GM19025 (cell line): ENCODE measurements at regions not wholly inside any gene's neighbourhood (a gene's known extent, or its start where the extent isn't known, plus 50 kb on each side); places are given as distances from the start of the nearest gene placed in this dataset.
"Not testable (repeated sequence)": the region's sequence is repeated elsewhere in the genome, so short reads cannot be mapped to it uniquely, and the experiment has no call there.

Experiments
- ATAC-seq: cut with Tn5 transposase; IDR thresholded peaks from one replicate; pipeline ENCODE4 v1.9.1; 2021; ENCODE audit warnings: mild to moderate bottlenecking, low read depth, moderate library complexity; ENCODE audit not compliant: unreplicated experiment

DNA sequence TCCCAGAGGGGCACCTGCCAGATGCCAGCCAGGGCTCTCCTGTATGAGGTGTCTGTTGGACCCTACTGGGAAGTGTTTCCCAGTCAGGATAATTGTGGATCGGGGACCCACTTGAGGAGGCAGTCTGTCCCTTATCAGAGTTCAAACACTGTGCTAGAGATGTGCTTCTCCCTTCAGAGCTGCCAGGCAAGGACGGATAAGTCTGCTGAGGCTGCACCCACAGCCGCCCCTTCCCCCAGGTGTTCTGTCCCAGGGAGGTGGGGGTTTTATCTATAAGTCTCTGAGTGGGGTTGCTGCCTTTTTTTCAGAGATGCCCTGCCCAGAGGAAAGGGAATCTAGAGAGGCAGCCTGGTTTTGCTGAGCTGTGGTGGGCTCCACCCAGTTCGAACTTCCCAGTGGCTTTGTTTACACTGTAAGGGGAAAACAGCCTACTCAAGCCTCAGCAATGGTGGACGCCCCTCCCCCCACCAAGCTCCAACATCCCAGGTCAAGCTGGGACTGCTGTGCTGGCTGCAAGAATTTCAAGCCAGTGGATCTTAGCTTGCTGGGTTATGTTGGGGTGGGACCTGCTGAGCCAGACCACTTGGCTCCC lies 324.0 kb upstream of the SETBP1 start:
- ATAC-seq, result no peak

DNA sequence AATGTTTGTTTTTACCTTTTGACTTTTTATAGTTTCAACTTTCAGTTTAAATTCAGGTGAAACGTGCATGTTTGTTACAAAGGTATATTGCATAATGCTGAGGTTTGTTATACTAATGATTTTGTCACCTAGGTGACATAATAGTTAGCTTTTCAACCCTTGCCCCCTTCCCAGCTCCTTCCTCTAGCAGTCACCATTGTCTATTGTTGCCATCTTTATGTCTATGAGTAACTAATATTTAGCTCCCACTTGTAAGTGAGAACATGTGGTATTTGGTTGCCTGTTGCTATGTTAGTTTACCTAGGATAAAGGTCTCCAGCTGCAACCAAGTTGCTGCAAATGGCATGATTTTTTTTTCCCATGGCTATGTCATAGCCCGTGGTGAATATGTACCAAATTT lies 322.3 kb upstream of the SETBP1 start:
- ATAC-seq, result no peak

DNA sequence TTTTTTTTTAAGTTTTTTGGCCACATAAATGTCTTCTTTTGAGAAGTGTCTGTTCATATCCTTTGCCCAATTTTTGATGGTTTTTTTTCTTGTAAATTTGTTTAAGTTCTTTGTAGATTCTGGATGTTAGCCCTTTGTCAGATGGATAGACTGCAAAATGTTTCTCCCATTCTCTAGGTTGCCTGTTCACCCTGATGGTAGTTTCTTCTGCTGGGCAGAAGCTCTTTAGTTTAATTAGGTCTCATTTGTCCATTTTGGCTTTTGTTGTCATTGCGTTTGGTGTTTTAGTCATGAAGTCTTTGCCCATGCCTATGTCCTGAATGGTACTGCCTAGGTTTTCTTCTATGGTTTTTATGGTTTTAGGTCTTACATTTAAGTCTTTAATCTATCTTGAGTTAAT lies 320.9 kb upstream of the SETBP1 start:
- not testable (repeated sequence) for ATAC-seq

DNA sequence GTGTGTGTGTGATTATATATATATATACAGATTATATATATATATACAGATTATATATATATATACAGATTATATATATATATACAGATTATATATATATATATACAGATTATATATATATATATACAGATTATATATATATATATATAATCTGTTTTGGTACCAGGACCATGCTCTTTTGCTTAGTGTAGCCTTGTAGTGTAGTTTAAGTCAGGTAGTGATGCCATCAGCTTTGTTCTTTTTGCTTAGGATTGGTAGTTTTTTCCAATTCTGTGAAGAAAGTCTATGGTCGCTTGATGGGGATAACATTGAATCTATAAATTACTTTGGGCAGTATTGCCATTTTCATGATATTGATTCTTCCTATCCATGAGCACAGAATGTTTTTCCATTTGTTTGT lies 318.5 kb upstream of the SETBP1 start:
- not testable (repeated sequence) for ATAC-seq

DNA sequence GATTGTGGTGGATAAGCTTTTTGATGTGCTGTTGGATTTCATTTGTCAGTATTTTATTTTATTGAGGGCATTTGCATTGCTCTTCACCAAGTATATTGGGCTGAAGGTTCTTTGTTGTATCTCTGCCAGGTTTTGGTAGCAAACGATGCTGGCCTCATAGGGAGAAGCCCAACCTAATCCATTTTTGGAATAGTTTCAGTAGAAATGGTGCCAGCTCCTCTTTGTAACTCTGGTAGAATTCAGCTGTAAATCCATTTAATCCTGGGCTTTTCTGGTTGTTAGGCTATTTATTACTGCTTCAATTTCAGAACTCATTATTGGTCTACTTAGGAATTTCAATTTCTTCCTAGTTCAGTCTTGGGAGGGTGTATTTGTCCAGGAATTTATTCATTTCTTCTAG lies 309.8 kb upstream of the SETBP1 start:
- no peak for ATAC-seq

DNA sequence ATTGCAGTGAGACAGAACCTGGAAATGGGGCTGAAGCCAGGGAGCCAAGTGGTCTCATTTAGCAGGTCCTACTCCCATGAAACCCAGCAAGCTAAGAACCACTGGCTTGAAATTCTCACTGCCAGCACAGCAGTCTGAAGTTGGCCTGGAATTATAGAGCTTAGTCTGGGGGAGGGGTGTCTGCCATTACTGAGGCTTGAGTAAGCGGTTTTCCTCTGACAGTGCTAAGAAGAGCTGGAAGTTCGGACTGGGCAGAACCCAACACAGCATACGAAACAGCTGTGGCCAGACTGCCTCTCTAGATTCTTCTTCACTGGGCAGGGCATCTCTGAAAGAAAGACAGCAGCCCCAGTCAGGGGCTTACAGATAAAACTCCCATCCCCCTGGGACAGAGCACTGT lies 305.7 kb upstream of the SETBP1 start:
- ATAC-seq, result no peak

DNA sequence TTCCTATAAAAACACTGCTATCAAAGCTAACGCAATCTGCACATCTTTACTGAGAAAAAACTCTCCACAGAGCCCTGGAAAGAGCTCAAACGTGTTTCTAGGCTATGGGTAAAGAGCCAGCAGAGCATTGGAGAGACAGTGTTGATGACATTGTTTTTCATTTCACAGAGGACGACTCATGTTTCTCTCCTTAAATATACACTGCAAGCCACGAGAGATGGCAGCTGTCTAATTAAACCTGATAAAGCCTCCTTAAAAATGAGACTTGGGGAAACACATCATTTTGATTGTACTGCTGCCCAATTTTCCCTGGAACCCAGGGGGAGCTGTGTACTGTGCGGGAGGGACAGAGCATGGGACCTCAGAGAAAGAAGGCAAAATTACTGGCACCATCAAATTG lies 294.3 kb upstream of the SETBP1 start:
- ATAC-seq, result no peak

DNA sequence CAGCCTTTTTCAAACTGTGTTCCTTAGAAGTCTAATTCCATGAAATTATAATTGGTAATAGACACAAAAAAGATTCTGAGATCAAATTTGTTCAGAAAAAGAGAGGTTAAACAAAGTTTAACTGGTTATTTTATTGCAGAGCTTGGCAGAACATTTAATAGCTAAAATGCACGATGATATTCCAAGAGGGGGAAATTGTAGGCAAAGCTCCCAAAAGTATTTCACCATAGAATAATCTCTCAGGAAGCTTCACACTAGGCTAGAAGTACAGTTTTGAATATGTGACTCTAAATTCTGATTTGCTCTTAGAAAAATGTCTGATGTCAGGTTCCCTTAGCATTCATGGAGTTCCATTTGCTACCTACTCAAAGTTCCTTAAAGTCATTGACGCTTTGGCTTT lies 292.4 kb upstream of the SETBP1 start:
- no peak for ATAC-seq

DNA sequence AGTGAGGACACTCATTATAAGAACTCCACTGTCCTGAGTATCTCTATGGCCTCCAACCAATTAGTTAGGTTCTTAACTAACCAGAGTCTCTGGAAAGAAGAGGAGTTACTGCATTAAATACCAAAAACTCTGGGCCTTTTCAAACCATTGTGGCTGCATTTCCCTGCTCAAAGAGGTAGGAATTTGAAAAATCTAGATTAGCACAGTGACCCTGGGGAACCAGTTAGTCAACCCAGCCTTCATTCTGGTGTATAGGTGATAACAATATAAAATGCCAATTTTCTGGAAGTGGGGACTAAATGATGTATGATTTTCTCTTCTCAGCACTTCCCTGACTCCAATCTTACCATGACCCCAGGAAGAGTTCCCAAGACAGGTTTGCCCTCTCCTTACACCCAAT lies 287.8 kb upstream of the SETBP1 start:
- ATAC-seq, result no peak

DNA sequence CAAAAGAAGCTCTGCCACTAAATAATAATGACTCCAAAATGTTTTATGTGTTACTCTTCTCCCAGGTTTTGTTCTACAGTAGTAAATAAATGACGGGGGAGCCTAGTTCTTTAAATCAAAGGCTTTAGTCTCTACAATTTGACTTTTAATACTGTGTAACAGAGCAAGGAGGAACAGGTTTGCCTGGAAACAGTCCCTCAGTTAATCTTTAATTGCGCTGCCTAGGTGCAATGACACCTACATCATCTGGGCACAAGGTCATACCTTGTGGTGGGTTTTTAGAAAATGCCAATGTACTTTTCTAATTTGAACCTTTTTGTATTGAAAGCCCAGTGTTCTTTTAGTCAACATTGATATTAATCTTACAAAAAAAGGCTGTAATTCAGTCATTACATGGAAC lies 287.3 kb upstream of the SETBP1 start:
- no peak for ATAC-seq

DNA sequence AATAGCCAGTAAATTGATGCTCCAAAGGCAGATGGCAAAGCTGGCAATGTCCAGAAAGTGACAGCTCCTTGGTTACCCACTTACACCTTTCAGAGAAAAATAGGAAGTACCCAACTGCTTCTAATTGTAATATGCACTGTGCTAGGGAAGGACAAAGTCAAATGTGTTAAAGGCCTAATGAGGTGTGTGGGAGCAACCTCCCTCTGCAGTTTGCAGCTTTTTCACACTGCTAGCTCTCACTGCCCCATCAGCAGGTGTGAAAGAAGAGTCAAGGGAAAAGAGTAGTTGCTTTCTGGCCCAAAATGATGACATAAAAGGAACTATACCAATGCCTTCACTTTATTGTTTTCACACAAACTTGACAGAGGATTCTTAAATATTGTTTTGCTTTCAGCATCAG lies 284.1 kb upstream of the SETBP1 start:
- no peak for ATAC-seq

DNA sequence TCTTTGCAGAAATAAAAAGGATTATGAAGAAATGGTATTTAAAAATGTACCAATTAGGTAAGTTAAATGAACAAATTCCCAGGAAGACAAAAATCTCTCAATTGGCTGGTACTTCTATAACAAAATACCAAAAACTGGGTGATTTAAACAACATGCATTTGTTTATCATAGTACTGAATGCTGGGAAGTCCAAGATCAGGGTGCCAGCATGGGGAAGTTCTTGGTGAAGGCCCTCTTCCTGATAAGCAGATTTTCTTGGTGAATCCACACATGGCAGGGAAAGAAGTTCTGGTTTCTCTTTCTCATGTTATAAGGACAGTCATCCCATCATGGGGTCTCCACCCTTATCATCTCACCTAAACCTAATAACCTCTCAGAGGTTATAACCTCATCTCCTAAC lies 271.6 kb upstream of the SETBP1 start:
- ATAC-seq, result no peak

DNA sequence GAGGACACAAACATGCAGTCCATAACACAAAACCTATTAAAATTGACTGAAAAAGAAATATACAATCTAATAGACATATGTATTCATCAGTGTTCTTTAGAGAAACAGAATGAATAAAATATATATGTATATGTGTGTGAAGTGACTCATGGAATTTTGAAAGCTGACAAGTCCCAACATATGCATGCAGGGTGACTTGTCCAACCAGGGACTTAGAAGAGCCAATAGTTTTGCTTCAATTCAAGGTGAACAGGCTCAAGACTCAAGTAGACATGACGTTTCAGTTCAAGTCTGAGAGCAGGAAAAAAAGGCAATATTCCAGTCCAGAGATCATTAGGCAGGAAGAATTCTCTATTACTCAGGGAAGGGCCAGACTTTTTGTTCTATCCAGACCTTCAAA lies 271.2 kb upstream of the SETBP1 start:
- ATAC-seq, result no peak

DNA sequence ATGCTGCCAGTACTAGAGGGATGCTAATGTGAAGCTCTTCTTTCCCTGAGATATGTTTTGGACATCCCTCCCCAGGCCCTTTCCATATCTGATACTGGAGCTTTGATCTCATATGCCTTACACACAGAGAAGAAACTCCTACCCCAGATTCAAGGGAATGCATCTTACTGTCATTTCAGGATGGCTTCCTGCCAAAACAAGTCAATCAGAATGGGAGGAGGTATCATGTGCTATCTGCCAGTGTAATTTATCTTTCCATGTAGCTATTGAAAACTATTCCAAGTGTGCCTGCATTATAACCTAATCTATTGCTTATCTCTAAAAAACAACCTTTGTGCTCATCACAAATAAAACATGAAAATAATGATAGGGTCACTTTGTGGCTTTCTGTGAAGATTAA lies 269.9 kb upstream of the SETBP1 start:
- ATAC-seq, result no peak

DNA sequence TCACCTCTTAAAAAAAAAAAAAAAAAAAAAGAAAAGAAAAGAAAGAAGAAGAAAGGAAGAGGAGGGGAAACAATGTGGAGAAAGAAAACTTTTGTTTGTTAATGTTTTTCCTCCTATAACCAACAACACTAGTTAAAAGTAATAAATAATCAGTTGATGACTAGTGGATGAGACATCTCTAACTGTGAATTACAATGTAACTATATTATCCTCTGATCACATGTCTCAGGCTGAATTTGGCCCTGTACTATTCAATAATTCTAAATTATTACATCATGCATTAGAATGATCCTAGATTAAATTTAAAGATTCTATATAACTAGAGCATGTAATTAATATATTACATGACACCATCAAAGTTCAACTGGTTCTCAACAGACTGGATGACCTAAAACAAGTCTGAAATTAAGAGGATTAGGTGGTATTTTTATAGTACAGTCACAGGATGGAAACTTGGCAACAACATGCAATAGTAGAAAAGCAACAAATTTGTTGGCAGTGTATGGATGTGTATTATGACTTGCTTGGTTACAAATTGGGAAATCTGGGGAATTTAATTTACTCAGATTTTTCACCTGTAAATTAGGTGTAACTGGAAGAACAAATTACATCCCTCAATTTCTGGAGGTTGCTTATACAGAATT lies 269.3 kb upstream of the SETBP1 start:
- no peak for ATAC-seq

DNA sequence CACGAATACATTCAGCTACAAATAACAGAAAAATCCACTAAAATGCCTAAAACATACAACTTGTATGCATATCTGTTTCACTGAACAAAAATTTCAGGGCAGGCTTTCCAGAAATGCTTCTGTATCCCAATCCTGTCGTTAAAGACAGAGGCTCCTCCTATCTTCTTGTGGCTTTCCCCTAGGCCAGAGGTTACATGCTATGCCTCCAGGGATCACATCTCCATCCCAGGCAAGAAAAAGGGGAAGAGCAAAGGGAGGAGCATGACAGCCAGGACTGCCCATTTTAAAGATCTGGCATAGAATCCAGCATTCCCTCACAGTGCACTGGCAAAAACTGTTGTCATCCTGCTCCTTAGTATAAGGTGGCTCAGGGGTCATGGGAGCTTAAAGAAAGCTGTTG lies 268.7 kb upstream of the SETBP1 start:
- ATAC-seq, result no peak

DNA sequence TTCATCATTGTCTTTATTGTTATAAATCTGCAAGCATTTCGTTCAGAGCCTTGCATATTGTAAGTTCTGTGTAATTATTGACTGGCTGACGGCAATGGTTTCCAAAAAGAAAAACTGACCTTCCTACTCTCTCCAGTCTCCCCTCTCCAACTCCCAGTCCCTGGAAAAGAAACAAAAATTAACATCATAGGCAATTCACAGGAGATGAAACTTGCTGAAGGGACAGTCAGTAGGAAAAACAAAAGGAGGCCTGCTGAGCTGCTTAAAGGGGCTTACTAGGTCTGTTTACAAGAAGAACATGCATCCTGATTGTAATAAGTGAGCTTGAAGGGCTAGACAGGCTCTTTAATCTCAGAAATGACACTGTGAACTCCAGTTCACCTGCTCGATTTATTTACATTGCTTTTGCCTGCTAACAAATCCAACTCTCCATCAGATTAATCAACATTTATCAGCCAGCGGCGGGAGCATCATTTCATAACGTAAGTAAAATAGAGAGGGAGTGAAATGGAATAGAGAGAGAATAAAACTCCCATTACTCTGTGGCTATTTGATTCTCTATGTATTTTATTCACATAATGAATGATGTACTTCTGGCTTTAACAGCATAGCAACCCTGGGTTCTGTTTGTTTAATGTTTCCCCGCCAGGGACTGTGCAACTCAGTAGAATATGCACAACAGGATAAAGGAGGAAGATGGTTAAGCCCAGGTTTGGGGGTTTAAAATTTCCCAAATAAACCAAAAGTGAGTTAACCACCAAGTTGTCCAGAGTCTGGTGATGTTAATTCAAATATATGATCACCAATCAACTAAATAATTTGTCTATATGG lies 256.7 kb upstream of the SETBP1 start:
- ATAC-seq, result no peak

DNA sequence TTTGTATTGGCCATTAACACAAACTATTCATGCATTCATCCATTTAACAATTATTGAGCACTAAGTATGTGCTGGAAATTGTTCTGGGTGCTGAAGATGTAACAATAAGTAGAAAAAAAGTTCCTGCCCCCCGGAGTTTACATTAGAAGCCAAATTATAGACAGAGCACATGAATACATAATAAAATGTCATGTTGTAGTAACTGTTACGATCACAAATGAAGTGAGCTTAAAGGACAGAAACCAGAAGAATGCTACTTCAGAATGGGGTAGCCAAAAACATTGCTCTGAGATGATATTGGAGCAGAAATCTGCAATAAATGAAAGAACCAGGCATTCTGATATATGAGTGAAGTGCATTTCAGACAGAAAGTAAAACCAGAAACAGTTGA lies 256.0 kb upstream of the SETBP1 start:
- no peak for ATAC-seq

DNA sequence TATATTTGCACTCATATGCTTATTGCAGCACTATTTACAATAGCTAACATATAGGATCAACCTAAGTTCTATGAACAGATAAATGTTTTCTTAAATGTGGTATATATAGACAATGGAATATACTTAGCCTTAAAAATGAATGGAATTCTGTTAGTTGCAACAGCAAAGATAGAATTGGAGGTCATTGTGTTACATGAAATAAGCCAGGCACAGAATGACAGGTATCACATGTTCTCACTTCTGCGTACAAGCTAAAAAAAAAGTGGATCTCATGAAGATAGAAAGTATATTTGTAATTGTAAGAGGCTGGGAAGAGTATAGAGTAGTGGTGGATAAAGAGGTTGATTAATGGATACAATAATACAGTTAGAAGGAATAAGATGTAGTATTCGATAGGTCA lies 255.5 kb upstream of the SETBP1 start:
- no peak for ATAC-seq

DNA sequence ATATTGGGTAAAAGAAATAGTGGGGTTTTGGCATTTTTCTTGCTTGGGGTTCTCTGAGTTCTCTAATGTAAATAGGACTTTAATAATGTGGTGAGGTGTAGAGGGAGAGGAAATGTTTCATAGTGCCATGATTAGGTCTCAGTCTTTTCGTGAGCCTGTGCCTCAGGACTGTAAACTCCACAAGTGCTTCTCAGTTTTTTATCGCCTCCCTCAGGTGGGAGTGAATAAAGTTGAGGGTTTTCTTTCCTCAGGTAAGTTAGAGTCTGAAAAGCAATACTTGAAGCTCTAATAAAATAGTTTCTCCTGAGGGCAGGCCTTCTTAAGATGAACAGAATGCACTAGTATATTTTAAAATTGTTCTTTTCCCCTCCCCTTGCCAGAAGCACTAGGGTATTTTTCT lies 243.1 kb upstream of the SETBP1 start:
- no peak for ATAC-seq

DNA sequence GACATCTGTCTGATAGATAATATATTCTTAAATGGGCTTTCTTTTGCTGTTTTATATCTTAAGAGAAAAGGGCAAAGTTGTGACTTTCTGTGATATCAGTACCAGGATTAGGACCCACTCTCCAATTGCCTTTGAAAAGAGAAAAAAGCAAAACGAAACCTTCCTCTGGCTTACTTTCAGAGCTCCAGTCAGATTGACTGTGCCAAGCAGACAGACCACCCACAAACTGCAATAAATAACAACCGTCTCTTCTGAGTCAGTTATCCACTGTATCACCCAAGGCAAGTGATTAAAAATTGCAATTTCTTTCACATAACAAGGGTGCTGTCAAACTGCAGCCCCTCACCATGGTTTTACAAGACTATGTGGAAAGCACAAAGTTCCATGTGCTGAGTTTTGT lies 230.5 kb upstream of the SETBP1 start:
- ATAC-seq, result no peak

DNA sequence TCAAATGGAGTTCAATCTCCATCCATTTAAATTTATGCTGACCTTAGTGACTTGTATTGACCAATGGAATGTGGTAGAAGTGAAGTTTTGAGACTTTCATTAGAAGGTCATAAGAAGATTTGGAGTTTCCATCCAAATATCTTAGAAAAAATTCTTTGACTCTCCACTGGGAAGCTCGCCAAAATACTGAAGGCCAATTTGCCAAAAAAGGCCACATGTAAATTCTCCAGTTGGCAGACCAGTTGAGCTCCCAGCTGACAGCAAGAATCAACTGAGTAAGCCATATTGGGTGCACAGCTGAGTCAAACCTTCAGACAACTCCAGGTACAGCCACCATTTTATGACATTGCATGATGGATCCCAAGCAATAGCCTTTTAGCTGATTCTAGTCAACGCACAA lies 228.3 kb upstream of the SETBP1 start:
- ATAC-seq, result no peak
